IPS-15b (cell line): ENCODE measurements at regions not wholly inside any gene's neighbourhood (a gene's known extent, or its start where the extent isn't known, plus 50 kb on each side); places are given as distances from the start of the nearest gene placed in this dataset.

Source experiments
- H3K27me3 ChIP-seq: one replicate; pipeline ENCODE4 v1.6.1; 2013; ENCODE audit warnings: low read length; ENCODE audit not compliant: control insufficient read depth, insufficient read depth
- H3K36me3 ChIP-seq: one replicate; pipeline ENCODE4 v1.6.1; 2013; ENCODE audit warnings: low read length; ENCODE audit not compliant: control insufficient read depth, insufficient read depth
- H3K4me1 ChIP-seq: one replicate; pipeline ENCODE4 v1.6.1; 2013; ENCODE audit warnings: mild to moderate bottlenecking, low read length; ENCODE audit not compliant: control insufficient read depth, insufficient read depth
- H3K4me3 ChIP-seq: one replicate; pipeline ENCODE4 v1.5.1; 2013; ENCODE audit warnings: low read depth, low read length
- H3K9ac ChIP-seq: one replicate; pipeline ENCODE4 v1.6.1; 2013; ENCODE audit warnings: low read depth, mild to moderate bottlenecking, low read length
- H3K9me3 ChIP-seq: one replicate; pipeline ENCODE4 v1.6.1; 2013; ENCODE audit warnings: mild to moderate bottlenecking, low read length; ENCODE audit not compliant: control insufficient read depth, insufficient read depth

- H3K9me3 ChIP-seq, result no peaks in the 10 kb centered on the region
- no peaks in the 10 kb centered on the region for H3K4me1 ChIP-seq
- no peak overlapping the region for H3K9ac ChIP-seq
- no peaks in the 10 kb centered on the region for H3K27me3 ChIP-seq
- H3K36me3 ChIP-seq, result no peaks in the 10 kb centered on the region
- H3K4me3 ChIP-seq, result no peak overlapping the region
Measured at GRCh38 chr2:239704737-239705136, 303.9 kb upstream of the HDAC4 start.

DNA sequence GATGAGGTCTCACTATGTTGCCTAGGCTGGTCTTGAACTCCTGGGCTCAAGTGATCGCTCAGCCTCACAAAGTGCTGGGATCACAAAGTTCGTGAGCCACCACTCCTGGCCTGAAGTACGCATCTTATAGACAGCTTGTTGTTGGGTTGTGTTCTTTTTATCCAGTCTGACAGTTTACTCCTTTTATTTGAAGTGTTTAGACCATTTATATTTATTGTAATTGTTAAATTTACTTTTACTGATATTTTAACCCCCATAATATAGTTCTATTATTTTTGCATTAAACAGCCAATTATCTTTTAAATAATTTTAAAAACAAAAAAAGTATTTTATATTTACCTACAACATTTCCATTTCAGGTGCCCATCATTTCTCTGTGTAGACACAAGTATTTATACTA lies 303.0 kb upstream of the HDAC4 start:
- Histone ChIP-seq H3K4me3 (no peak overlapping the region), H3K36me3 (no peaks in the 10 kb centered on the region), H3K9ac (no peak overlapping the region), H3K4me1 (no peaks in the 10 kb centered on the region), H3K27me3 (no peaks in the 10 kb centered on the region), H3K9me3 (no peaks in the 10 kb centered on the region)

DNA sequence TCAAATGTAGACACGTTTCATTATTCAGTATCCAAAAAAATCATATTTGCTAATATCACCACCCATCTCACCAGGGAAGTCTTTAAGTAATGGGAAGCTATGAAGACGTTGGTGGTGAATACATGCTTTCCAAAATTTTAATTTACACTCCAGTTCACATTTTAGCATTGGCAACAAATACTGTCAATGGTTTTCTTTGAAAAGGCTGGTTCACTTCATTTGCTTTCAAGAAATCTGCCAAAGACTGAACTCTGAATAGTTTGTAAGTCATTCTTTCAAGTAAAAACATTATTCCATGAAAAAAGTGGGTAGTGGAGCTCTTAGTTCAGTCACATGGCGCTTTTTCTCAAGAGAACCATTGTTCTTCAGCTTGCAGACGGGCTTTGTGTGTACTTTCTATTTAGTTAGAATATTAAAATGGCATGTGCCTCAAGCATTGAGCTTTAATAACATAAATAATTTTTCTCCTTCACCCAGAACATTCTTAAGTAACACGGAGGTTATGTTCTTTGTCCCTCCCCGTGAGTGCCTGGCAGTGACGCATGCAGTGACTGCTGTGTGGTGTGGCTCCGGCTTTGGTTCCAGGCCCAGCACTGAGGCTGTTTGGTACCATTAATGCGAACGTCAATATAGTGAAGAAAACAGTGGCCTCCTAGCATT lies 300.0 kb upstream of the HDAC4 start:
- H3K9me3 ChIP-seq, result no peaks in the 10 kb centered on the region
- no peak overlapping the region for H3K9ac ChIP-seq
- H3K4me3 ChIP-seq, result no peak overlapping the region
- H3K4me1 ChIP-seq, result no peaks in the 10 kb centered on the region
- H3K36me3 ChIP-seq, result no peaks in the 10 kb centered on the region
- H3K27me3 ChIP-seq, result no peaks in the 10 kb centered on the region

DNA sequence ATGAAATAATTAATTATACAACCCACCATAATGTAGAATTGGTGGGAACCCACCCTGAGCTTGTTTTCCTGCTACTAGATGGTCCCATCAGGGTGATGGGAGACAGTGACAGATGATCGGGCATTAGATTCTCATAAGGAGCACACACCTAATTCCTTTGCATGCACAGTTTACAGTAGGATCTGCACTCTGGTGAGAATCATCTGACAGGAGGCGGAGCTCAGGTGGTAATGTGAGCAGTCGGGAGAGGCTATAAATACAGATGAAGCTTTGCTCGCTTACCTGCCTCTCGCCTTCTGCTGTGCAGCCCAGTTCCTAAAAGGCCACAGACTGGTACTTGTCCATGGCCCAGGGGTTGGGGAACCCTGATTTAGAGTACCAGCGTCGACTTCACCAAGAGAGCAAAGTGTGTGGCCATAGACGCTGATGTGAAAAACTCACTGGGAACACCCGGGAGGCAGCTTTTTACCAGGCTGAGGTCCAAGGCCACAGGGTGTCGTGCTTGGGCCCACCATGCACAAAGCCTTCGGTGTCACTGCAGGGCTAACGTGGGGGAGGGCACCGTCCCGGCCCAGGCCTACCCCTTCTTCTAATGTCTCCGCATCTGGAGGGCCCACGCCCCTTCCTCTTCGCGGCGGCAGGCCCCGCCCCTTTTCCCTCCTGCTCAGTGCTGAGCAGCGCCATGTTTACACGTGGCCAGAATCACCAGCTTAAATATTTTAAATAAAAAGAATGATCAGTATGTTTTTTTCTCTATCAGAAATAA lies 296.8 kb upstream of the HDAC4 start:
- H3K4me3 ChIP-seq, result no peak overlapping the region
- H3K27me3 ChIP-seq, result no peaks in the 10 kb centered on the region
- no peaks in the 10 kb centered on the region for H3K9me3 ChIP-seq
- H3K4me1 ChIP-seq, result no peaks in the 10 kb centered on the region
- no peak overlapping the region for H3K9ac ChIP-seq
- no peaks in the 10 kb centered on the region for H3K36me3 ChIP-seq

GRCh38 chr2:239696559-239697207 lies 295.9 kb upstream of the HDAC4 start:
- H3K4me1 ChIP-seq, result no peaks in the 10 kb centered on the region
- no peaks in the 10 kb centered on the region for H3K36me3 ChIP-seq
- no peaks in the 10 kb centered on the region for H3K27me3 ChIP-seq
- H3K4me3 ChIP-seq, result no peak overlapping the region
- no peak overlapping the region for H3K9ac ChIP-seq
- no peaks in the 10 kb centered on the region for H3K9me3 ChIP-seq

DNA sequence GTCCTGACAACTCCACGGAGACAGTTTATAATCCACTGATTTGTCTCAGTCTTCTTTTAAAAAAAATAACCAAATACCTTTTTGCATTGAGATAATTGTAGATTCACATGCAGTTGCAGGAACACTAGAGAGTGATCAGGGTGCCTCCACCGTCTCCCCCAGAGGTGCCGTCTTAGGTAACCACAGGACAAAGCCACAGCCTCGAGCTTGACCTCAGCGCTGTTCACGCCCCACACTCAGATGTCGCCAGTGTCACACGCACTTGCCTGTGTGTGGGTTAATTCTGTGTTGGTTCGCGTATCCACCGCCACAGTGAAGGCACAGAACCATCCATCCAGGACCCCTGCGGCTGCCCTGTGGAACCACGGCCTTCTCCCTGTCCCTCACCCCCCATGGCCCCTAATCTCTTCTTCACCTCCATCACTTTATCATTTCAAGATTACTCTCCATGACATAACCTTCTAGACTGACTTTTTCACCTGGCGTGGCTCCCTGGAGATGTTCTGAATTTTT lies 295.0 kb upstream of the HDAC4 start:
- Histone ChIP-seq H3K36me3 (no peaks in the 10 kb centered on the region), H3K9me3 (no peaks in the 10 kb centered on the region), H3K4me1 (no peaks in the 10 kb centered on the region), H3K9ac (no peak overlapping the region), H3K4me3 (no peak overlapping the region), H3K27me3 (no peaks in the 10 kb centered on the region)

GRCh38 chr2:239695106-239695727 lies 294.4 kb upstream of the HDAC4 start:
- H3K4me1 ChIP-seq, result no peaks in the 10 kb centered on the region

DNA sequence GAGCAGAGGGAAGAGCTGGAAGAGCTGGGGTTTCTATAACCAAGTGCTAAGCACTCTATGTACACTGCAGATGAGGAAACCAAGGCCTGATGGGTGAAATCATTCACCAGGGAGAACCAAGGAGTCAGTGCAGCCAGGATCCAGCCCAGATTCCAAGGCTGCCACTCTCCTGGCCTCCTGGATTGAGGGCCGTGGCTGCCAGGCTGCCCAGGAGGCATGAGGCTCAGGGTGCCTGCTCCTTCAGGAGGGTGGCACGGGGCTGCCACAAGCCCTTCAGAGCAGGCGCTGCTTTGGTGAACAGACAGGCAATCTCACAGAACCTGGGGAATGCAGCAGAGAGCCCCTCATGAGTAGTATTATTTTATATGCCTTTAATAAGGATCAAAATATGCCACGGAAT lies 293.7 kb upstream of the HDAC4 start:
- Histone ChIP-seq H3K9ac (no peak overlapping the region), H3K36me3 (no peaks in the 10 kb centered on the region), H3K9me3 (no peaks in the 10 kb centered on the region), H3K4me3 (no peak overlapping the region), H3K4me1 (no peaks in the 10 kb centered on the region), H3K27me3 (no peaks in the 10 kb centered on the region)

More at GRCh38 chr2:239695106-239695727, 294.4 kb upstream of the HDAC4 start:
- H3K9ac ChIP-seq, result no peak overlapping the region
- no peaks in the 10 kb centered on the region for H3K9me3 ChIP-seq
- no peak overlapping the region for H3K4me3 ChIP-seq
- no peaks in the 10 kb centered on the region for H3K36me3 ChIP-seq
- no peaks in the 10 kb centered on the region for H3K27me3 ChIP-seq

- H3K9me3 ChIP-seq, result no peaks in the 10 kb centered on the region
- no peaks in the 10 kb centered on the region for H3K4me1 ChIP-seq
- H3K27me3 ChIP-seq, result no peaks in the 10 kb centered on the region
- no peak overlapping the region for H3K4me3 ChIP-seq
- H3K9ac ChIP-seq, result no peak overlapping the region
- no peaks in the 10 kb centered on the region for H3K36me3 ChIP-seq
Measured at GRCh38 chr2:239693761-239694415, 293.1 kb upstream of the HDAC4 start.

- H3K9me3 ChIP-seq, result no peaks in the 10 kb centered on the region
- H3K9ac ChIP-seq, result no peak overlapping the region
Measured at GRCh38 chr2:239693330-239693729, 292.5 kb upstream of the HDAC4 start.

GRCh38 chr2:239692919-239693318 lies 292.1 kb upstream of the HDAC4 start:
- Histone ChIP-seq H3K4me1 (no peaks in the 10 kb centered on the region), H3K27me3 (no peaks in the 10 kb centered on the region), H3K36me3 (no peaks in the 10 kb centered on the region), H3K4me3 (no peak overlapping the region), H3K9ac (no peak overlapping the region), H3K9me3 (no peaks in the 10 kb centered on the region)

More at GRCh38 chr2:239693330-239693729, 292.5 kb upstream of the HDAC4 start:
- no peaks in the 10 kb centered on the region for H3K4me1 ChIP-seq
- no peak overlapping the region for H3K4me3 ChIP-seq
- no peaks in the 10 kb centered on the region for H3K27me3 ChIP-seq
- no peaks in the 10 kb centered on the region for H3K36me3 ChIP-seq
